Endothelial cell of umbilical vein (primary cell): ENCODE measurements at regions not wholly inside any gene's neighbourhood (a gene's known extent, or its start where the extent isn't known, plus 50 kb on each side); places are given as distances from the start of the nearest gene placed in this dataset.

ENCODE experiments used
- BruUV-seq: library from RNA; stranded (reverse); fragments of 400-500 nt; replicated peaks from 2 replicates; lab custom pipeline; 2021; lab: Mats Ljungman, UMichigan
- CTCF ChIA-PET: fragments of 300-600, 350-600 bp; sonication (Branson Sonifier 250); formaldehyde crosslinking; loops from one replicate; lab custom pipeline; 2021; ENCODE audit warnings: antibody characterized with exemption, inconsistent platforms; lab: Charles Lee
- POLR2A ChIA-PET: fragments of 300-600, 350-600 bp; sonication (Branson Sonifier 250); formaldehyde crosslinking; loops from one replicate; lab custom pipeline; 2021; ENCODE audit warnings: antibody characterized with exemption, inconsistent platforms; lab: Charles Lee
- DNase-seq: peaks from one replicate; pipeline ENCODE4 v3.0.0-alpha.2; 2011; ENCODE audit warnings: low read depth, low spot score
- FAIRE-seq: peaks from 2 replicates; lab custom pipeline; 2011; peaks lifted over from hg19 to GRCh38; lab: Jason Lieb, UNC
- H2AFZ ChIP-seq: 2 replicates; pipeline ENCODE4 v1.6.0; 2012; ENCODE audit warnings: low read depth, low read length, control low read depth, inconsistent platforms
- H3K27ac ChIP-seq: 2 replicates; pipeline ENCODE4 v1.5.1; 2011; ENCODE audit warnings: low read depth, mild to moderate bottlenecking, control low read depth, low read length, moderate library complexity; ENCODE audit not compliant: insufficient read depth
- H3K27me3 ChIP-seq, 2 experiments: 2 replicates each; pipeline versions ENCODE4 v1.6.0 to v1.6.1; 2011; ENCODE audit warnings: low read length in 2 of 2, mixed read lengths in 1 of 2; ENCODE audit not compliant: control insufficient read depth in 2 of 2, insufficient read depth in 2 of 2
- H3K36me3 ChIP-seq, 2 experiments: 2 replicates in 1 of 2; 3 replicates in 1 of 2; pipeline ENCODE4 v1.5.1; 2011; ENCODE audit warnings: low read length in 2 of 2, mild to moderate bottlenecking in 1 of 2, moderate library complexity in 1 of 2; ENCODE audit not compliant: control insufficient read depth in 2 of 2, insufficient read depth in 2 of 2; ENCODE audit errors: extremely low read depth in 1 of 2
- H3K4me1 ChIP-seq: 3 replicates; pipeline ENCODE4 v1.5.1; 2011; ENCODE audit warnings: mild to moderate bottlenecking, low read length; ENCODE audit not compliant: control insufficient read depth, insufficient read depth; ENCODE audit errors: extremely low read depth
- H3K4me2 ChIP-seq: 2 replicates; pipeline ENCODE4 v1.6.1; 2011; ENCODE audit warnings: low read length, control low read depth, mixed read lengths; ENCODE audit not compliant: insufficient read depth
- H3K4me3 ChIP-seq, 3 experiments: fragments of 200-600 bp in 1 of 3; sonication (generic), shearing (Covaris generic) in 1 of 3; replicated peaks in 1 of 3; 2 replicates each; pipeline ENCODE4 v1.5.1; 2011 to 2016; ENCODE audit warnings: control low read depth in 3 of 3, low read length in 3 of 3, mild to moderate bottlenecking in 2 of 3, inconsistent platforms in 1 of 3, low read depth in 1 of 3, moderate library complexity in 1 of 3; ENCODE audit not compliant: insufficient read depth in 1 of 3
- H3K79me2 ChIP-seq: 2 replicates; pipeline ENCODE4 v1.6.0; 2012; ENCODE audit warnings: low read length, inconsistent platforms; ENCODE audit not compliant: control insufficient read depth, insufficient read depth
- H3K9ac ChIP-seq: replicated peaks from 2 replicates; pipeline ENCODE3; 2011; ENCODE audit warnings: low read length, control low read depth; ENCODE audit not compliant: insufficient read depth; ENCODE audit errors: extremely low read depth
- H3K9me1 ChIP-seq: replicated peaks from 3 replicates; pipeline ENCODE4 v1.6.0; 2011; ENCODE audit warnings: mild to moderate bottlenecking, low read length; ENCODE audit not compliant: control insufficient read depth, insufficient read depth; ENCODE audit errors: extremely low read depth
- H3K9me3 ChIP-seq: replicated peaks from 2 replicates; pipeline ENCODE4 v1.5.1; 2012; ENCODE audit warnings: low read length, inconsistent platforms; ENCODE audit not compliant: control insufficient read depth, insufficient read depth
- H4K20me1 ChIP-seq: replicated peaks from 2 replicates; pipeline ENCODE3; 2011; ENCODE audit warnings: mild to moderate bottlenecking, low read length; ENCODE audit not compliant: control insufficient read depth, insufficient read depth; ENCODE audit errors: extremely low read depth
- CTCF ChIP-seq, 2 donors: IDR thresholded peaks; 1 replicate in 1 of 2; 2 replicates in 1 of 2; pipeline ENCODE4 v1.5.1; 2011; ENCODE audit warnings: low read length in 2 of 2, mild to moderate bottlenecking in 2 of 2, moderate library complexity in 2 of 2, control low read depth in 1 of 2, inconsistent platforms in 1 of 2, low read depth in 1 of 2; ENCODE audit not compliant: insufficient read depth in 1 of 2; ENCODE audit errors: extremely low read depth in 1 of 2
- EZH2 ChIP-seq: IDR thresholded peaks from 2 replicates; pipeline ENCODE4 v1.6.1; 2012; ENCODE audit warnings: borderline replicate concordance, low read depth, mild to moderate bottlenecking, moderate library complexity, low read length, inconsistent platforms; ENCODE audit not compliant: severe bottlenecking
- FOS ChIP-seq: IDR thresholded peaks from 2 replicates; pipeline ENCODE4 v1.6.1; 2011; ENCODE audit warnings: mild to moderate bottlenecking, low read length, moderate library complexity, borderline replicate concordance; ENCODE audit not compliant: insufficient read depth
- GATA2 ChIP-seq: IDR thresholded peaks from 2 replicates; pipeline ENCODE4 v1.7.0; 2011; ENCODE audit warnings: low read depth, mild to moderate bottlenecking, moderate library complexity, mixed read lengths, low read length; ENCODE audit not compliant: insufficient read length, insufficient read depth
- JUN ChIP-seq: IDR thresholded peaks from 2 replicates; pipeline ENCODE4 v1.6.1; 2011; ENCODE audit warnings: borderline replicate concordance, low read depth; ENCODE audit not compliant: insufficient read length, insufficient read depth
- MAX ChIP-seq: IDR thresholded peaks from 2 replicates; pipeline ENCODE4 v1.6.1; 2011; ENCODE audit not compliant: insufficient read depth, insufficient read length
- MYC ChIP-seq: IDR thresholded peaks from one replicate; pipeline ENCODE4 v1.6.1; 2011; ENCODE audit warnings: mild to moderate bottlenecking, low read depth, low read length
- POLR2A ChIP-seq: IDR thresholded peaks from 2 replicates; pipeline ENCODE4 v1.6.1; 2012; ENCODE audit warnings: low read depth, mild to moderate bottlenecking, control low read depth, low read length
- POLR2AphosphoS5 ChIP-seq: IDR thresholded peaks from 2 replicates; pipeline ENCODE4 v1.6.1; 2012; ENCODE audit warnings: low read depth, mild to moderate bottlenecking, control low read depth, low read length, moderate library complexity; ENCODE audit not compliant: insufficient read depth
- dilution Hi-C: fragments of 300-500 bp; cut with MboI; formaldehyde crosslinking; loops from one replicate; pipeline ENCODE4 v1.15.0; 2019; ENCODE audit warnings: low sequenced_read_pairs; ENCODE audit not compliant: extremely low pct_ligation_motif_present
- intact Hi-C: fragments of 100-400 bp; cut with micrococcal nuclease; formaldehyde crosslinking; loops from one replicate; pipeline ENCODE4 v1.10.0; 2022

GRCh38 chr2:82342356-82342755 lies 2037.8 kb upstream of the LRRTM1 start:
- H2AFZ ChIP-seq, result no peak overlapping the region
- H3K27ac ChIP-seq, result no peak overlapping the region
- H3K27me3 ChIP-seq, result no peaks in the 10 kb centered on the region
- no peak for DNase-seq
- TF ChIP-seq POLR2A, result no peak
- no peak for TF ChIP-seq POLR2AphosphoS5
- no peak for TF ChIP-seq FOS
- TF ChIP-seq MYC, result no peak
- TF ChIP-seq EZH2, result no peak
- no peak for TF ChIP-seq JUN
- TF ChIP-seq MAX, result no peak
- TF ChIP-seq GATA2, result no peak
- no peak for TF ChIP-seq CTCF (IDR thresholded peaks at IDR 0.05; ENCODE audit: extremely low read depth in 1 of 2, insufficient read depth in 1 of 2, low read depth in 1 of 2, low read length in 2 of 2)
- no peaks in the 10 kb centered on the region for H3K9me1 ChIP-seq
- no peaks in the 10 kb centered on the region for H3K36me3 ChIP-seq
- H3K4me2 ChIP-seq, result no peak overlapping the region
- intact Hi-C loops (no loop called here), dilution Hi-C loops (no loop called here)
- H3K79me2 ChIP-seq, result no peaks in the 10 kb centered on the region
- no TSS peak for BruUV-seq
- ChIA-PET POLR2A (no interaction called here), CTCF (no interaction called here)
- FAIRE-seq, result no peak
- H3K9ac ChIP-seq, result no peak overlapping the region
- H3K4me3 ChIP-seq, result no peak overlapping the region
- no peaks in the 10 kb centered on the region for H3K9me3 ChIP-seq
- H3K4me1 ChIP-seq, result no peaks in the 10 kb centered on the region
- H4K20me1 ChIP-seq, result no peaks in the 10 kb centered on the region
